Kidney epithelial cell (primary cell): ENCODE measurements at regions not wholly inside any gene's neighbourhood (a gene's known extent, or its start where the extent isn't known, plus 50 kb on each side); places are given as distances from the start of the nearest gene placed in this dataset.

Source experiments
- DNase-seq: peaks from one replicate; pipeline ENCODE4 v3.0.0-alpha.2; 2010; ENCODE audit warnings: low read depth
- H3K27me3 ChIP-seq: 2 replicates; pipeline ENCODE4 v1.6.0; 2011; ENCODE audit warnings: low read length; ENCODE audit not compliant: control insufficient read depth, insufficient read depth
- H3K36me3 ChIP-seq: 2 replicates; pipeline ENCODE4 v1.5.1; 2011; ENCODE audit warnings: low read length; ENCODE audit not compliant: control insufficient read depth, insufficient read depth
- H3K4me3 ChIP-seq: 2 replicates; pipeline ENCODE4 v1.5.1; 2011; ENCODE audit warnings: low read depth, mild to moderate bottlenecking, control low read depth, low read length
- CTCF ChIP-seq: IDR thresholded peaks from 2 replicates; pipeline ENCODE4 v1.5.1; 2011; ENCODE audit warnings: mild to moderate bottlenecking, moderate library complexity, low read length, control low read depth, inconsistent platforms; ENCODE audit not compliant: insufficient read depth, poor library complexity, severe bottlenecking

- H3K4me3 ChIP-seq: no peak overlapping the region
- TF ChIP-seq CTCF: no peak
- no peaks in the 10 kb centered on the region for H3K36me3 ChIP-seq
- peak; percentile 51 for DNase-seq
- no peaks in the 10 kb centered on the region for H3K27me3 ChIP-seq
These were observed 87.7 kb upstream of the FOXN3 start for GRCh38 chr14:89504602-89505313.

- Histone ChIP-seq H3K36me3 (no peaks in the 10 kb centered on the region), H3K4me3 (no peak overlapping the region), H3K27me3 (no peaks in the 10 kb centered on the region)
- no peak for DNase-seq
- no peak for TF ChIP-seq CTCF
These were observed 87.1 kb upstream of the FOXN3 start for GRCh38 chr14:89504091-89504490.

GRCh38 chr14:89503431-89503996, 86.5 kb upstream of the FOXN3 start:
- TF ChIP-seq CTCF: no peak
- DNase-seq: no peak
- Histone ChIP-seq H3K27me3 (no peaks in the 10 kb centered on the region), H3K4me3 (no peak overlapping the region), H3K36me3 (no peaks in the 10 kb centered on the region)

- H3K4me3 ChIP-seq: no peak overlapping the region
These were observed 85.9 kb upstream of the FOXN3 start for GRCh38 chr14:89502966-89503365.

GRCh38 chr14:89501381-89501780, 84.3 kb upstream of the FOXN3 start:
- DNase-seq: no peak
- TF ChIP-seq CTCF: no peak
- no peak overlapping the region for H3K4me3 ChIP-seq
- no peaks in the 10 kb centered on the region for H3K27me3 ChIP-seq
- no peaks in the 10 kb centered on the region for H3K36me3 ChIP-seq

More at GRCh38 chr14:89502966-89503365, 85.9 kb upstream of the FOXN3 start:
- DNase-seq: no peak
- Histone ChIP-seq H3K27me3 (no peaks in the 10 kb centered on the region), H3K36me3 (no peaks in the 10 kb centered on the region)
- TF ChIP-seq CTCF: no peak

GRCh38 chr14:89500303-89500702, 83.3 kb upstream of the FOXN3 start:
- no peak for TF ChIP-seq CTCF

More at GRCh38 chr14:89500303-89500702, 83.3 kb upstream of the FOXN3 start:
- Histone ChIP-seq H3K27me3 (no peaks in the 10 kb centered on the region), H3K4me3 (no peak overlapping the region), H3K36me3 (no peaks in the 10 kb centered on the region)
- no peak for DNase-seq
